BLaER1 (cell line): ENCODE measurements at regions not wholly inside any gene's neighbourhood (a gene's known extent, or its start where the extent isn't known, plus 50 kb on each side); places are given as distances from the start of the nearest gene placed in this dataset.

Experiments
- H3K27ac ChIP-seq: shearing (Covaris generic); formaldehyde crosslinking; 2 replicates; pipeline ENCODE4 v1.8.1; 2022
- H3K27me3 ChIP-seq: shearing (Covaris generic); formaldehyde crosslinking; 2 replicates; pipeline ENCODE4 v1.8.1; 2022
- H3K36me3 ChIP-seq: shearing (Covaris generic); formaldehyde crosslinking; 2 replicates; pipeline ENCODE4 v1.8.1; 2022
- H3K4me1 ChIP-seq: shearing (Covaris generic); formaldehyde crosslinking; 2 replicates; pipeline ENCODE4 v1.8.1; 2022
- H3K4me2 ChIP-seq: shearing (Covaris generic); formaldehyde crosslinking; 2 replicates; pipeline ENCODE4 v1.8.1; 2022
- H3K4me3 ChIP-seq: shearing (Covaris generic); formaldehyde crosslinking; 2 replicates; pipeline ENCODE4 v1.8.1; 2022
- H3K9ac ChIP-seq: shearing (Covaris generic); formaldehyde crosslinking; 2 replicates; pipeline ENCODE4 v1.8.1; 2022
- H3K9me3 ChIP-seq: shearing (Covaris generic); formaldehyde crosslinking; 2 replicates; pipeline ENCODE4 v1.8.1; 2022
- H4K20me1 ChIP-seq: shearing (Covaris generic); formaldehyde crosslinking; 2 replicates; pipeline ENCODE4 v1.8.1; 2022
- Cebpa-rat ChIP-seq: shearing (Covaris generic); IDR thresholded peaks from 2 replicates; pipeline ENCODE4 v1.8.1; 2022

GRCh38 chr2:118519511-118519910 is 327.9 kb downstream of the EN1 start:
- no peak for TF ChIP-seq Cebpa-rat
- no peak overlapping the region for H3K4me3 ChIP-seq
- H3K4me2 ChIP-seq: no peak overlapping the region
- no peak overlapping the region for H3K9ac ChIP-seq
- H4K20me1 ChIP-seq: no peaks in the 10 kb centered on the region
- no peak overlapping the region for H3K27ac ChIP-seq
- H3K4me1 ChIP-seq: no peaks in the 10 kb centered on the region
- peaks cover 38% of the 10 kb centered on the region for H3K9me3 ChIP-seq
- no peaks in the 10 kb centered on the region for H3K27me3 ChIP-seq
- H3K36me3 ChIP-seq: no peaks in the 10 kb centered on the region

DNA sequence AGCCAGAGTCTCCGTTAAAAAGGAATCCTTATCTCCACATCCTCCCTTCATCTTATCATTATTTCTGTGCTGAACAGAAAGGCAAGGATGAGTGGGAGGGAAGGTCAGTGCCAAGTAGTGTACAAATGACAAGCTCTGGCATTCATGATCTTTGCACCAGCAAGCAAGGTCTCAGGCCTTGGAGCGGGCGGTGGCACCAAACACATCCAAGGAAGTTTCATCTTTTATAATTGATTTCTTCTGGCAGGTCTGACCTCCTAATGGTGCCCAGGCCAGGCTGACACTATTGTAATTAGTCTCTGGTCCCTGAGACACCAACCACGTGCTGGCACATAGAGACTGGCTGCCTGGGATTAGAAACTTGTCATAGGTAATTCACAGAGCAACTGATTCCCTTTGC is 336.6 kb downstream of the EN1 start:
- Histone ChIP-seq H3K36me3 (no peaks in the 10 kb centered on the region), H3K9ac (no peak overlapping the region), H3K4me3 (no peak overlapping the region), H3K9me3 (0 out of 2 replicates have a peak, but pooled peaks cover 3% of the 10 kb centered on the region), H3K27ac (no peak overlapping the region), H3K4me1 (no peaks in the 10 kb centered on the region), H4K20me1 (no peaks in the 10 kb centered on the region), H3K4me2 (no peak overlapping the region), H3K27me3 (no peaks in the 10 kb centered on the region)
- no peak for TF ChIP-seq Cebpa-rat

DNA sequence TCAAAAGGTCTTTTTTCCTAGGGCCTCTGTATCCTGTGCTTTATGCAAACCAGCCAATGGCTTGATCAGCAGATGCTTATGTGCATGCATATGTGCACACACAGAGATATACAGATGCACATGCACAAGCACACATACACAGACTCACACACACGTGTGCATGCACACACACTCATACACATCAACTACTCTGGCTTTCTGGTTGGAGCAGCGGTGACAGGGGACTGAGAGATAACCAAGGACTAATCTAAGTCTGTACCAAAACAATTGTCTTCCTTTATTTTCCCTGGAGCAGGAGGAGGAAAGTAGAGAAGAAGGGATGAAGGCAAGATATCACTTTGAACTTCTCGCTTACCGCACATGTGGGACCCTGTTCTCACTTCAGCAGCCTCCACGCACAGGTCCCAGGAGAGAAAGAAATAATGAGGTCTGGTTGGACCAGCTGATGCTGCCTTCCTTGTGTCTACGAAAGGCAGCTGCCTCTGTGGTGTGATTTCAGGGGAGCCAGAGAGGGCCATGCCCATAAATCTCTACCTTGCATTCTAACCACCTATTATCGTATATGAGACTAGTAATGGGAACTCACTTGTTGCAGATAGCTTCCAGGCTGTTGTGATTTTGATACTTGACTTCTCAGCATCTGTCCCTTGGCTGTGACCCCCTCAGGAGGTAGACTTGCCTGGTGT is 338.0 kb downstream of the EN1 start:
- Histone ChIP-seq H3K9me3 (0 out of 2 replicates have a peak, but pooled peaks cover 3% of the 10 kb centered on the region), H3K27me3 (no peaks in the 10 kb centered on the region)

GRCh38 chr2:118508282-118508681 is 339.2 kb downstream of the EN1 start:
- Histone ChIP-seq H3K4me3 (no peak overlapping the region), H3K9me3 (0 out of 2 replicates have a peak, but pooled peaks cover 3% of the 10 kb centered on the region), H3K27me3 (no peaks in the 10 kb centered on the region), H3K9ac (no peak overlapping the region), H3K4me2 (no peak overlapping the region), H4K20me1 (no peaks in the 10 kb centered on the region), H3K4me1 (no peaks in the 10 kb centered on the region), H3K27ac (no peak overlapping the region), H3K36me3 (no peaks in the 10 kb centered on the region)
- TF ChIP-seq Cebpa-rat: no peak

More for the DNA sequence above, 338.0 kb downstream of the EN1 start:
- no peak for TF ChIP-seq Cebpa-rat
- Histone ChIP-seq H3K4me2 (no peak overlapping the region), H3K9ac (no peak overlapping the region), H4K20me1 (no peaks in the 10 kb centered on the region), H3K27ac (no peak overlapping the region), H3K4me1 (no peaks in the 10 kb centered on the region), H3K4me3 (no peak overlapping the region), H3K36me3 (no peaks in the 10 kb centered on the region)

- Histone ChIP-seq H3K27ac (no peak overlapping the region), H3K4me1 (no peaks in the 10 kb centered on the region), H3K9me3 (no peaks in the 10 kb centered on the region), H4K20me1 (no peaks in the 10 kb centered on the region), H3K36me3 (no peaks in the 10 kb centered on the region), H3K4me3 (no peak overlapping the region), H3K4me2 (no peak overlapping the region), H3K27me3 (no peaks in the 10 kb centered on the region), H3K9ac (no peak overlapping the region)
- no peak for TF ChIP-seq Cebpa-rat
Observed at GRCh38 chr2:118505436-118505835, 342.0 kb downstream of the EN1 start.

GRCh38 chr2:118502106-118502505 is 345.3 kb downstream of the EN1 start:
- H3K27ac ChIP-seq: no peak overlapping the region
- no peak overlapping the region for H3K4me3 ChIP-seq
- no peak for TF ChIP-seq Cebpa-rat
- H3K36me3 ChIP-seq: no peaks in the 10 kb centered on the region
- H3K9me3 ChIP-seq: no peaks in the 10 kb centered on the region
- no peaks in the 10 kb centered on the region for H4K20me1 ChIP-seq
- no peak overlapping the region for H3K9ac ChIP-seq
- no peaks in the 10 kb centered on the region for H3K27me3 ChIP-seq
- H3K4me1 ChIP-seq: no peaks in the 10 kb centered on the region
- no peak overlapping the region for H3K4me2 ChIP-seq

DNA sequence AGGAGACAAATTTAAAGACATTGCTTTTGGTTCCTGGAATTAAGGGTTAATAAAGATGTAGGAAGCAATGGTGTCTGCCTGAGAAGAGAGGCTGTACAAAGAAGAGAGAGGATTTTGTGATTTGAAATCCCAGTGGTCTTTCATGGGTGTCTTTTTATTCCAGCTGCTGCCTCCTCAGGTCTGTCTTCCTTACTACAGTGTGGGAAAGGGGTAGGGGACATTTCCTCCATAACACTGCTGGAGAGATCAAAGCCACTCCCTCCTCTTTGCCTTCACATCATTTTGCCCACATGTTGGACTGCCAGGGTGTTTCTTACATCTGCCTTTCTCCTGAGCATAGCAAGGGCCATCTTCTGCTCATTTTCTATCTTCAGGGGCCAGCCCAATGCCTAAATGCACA is 348.5 kb downstream of the EN1 start:
- no peaks in the 10 kb centered on the region for H4K20me1 ChIP-seq
- TF ChIP-seq Cebpa-rat: no peak
- H3K9me3 ChIP-seq: no peaks in the 10 kb centered on the region
- H3K27me3 ChIP-seq: no peaks in the 10 kb centered on the region
- H3K9ac ChIP-seq: no peak overlapping the region
- H3K27ac ChIP-seq: no peak overlapping the region
- H3K36me3 ChIP-seq: no peaks in the 10 kb centered on the region
- no peak overlapping the region for H3K4me3 ChIP-seq
- H3K4me1 ChIP-seq: no peaks in the 10 kb centered on the region
- H3K4me2 ChIP-seq: no peak overlapping the region

DNA sequence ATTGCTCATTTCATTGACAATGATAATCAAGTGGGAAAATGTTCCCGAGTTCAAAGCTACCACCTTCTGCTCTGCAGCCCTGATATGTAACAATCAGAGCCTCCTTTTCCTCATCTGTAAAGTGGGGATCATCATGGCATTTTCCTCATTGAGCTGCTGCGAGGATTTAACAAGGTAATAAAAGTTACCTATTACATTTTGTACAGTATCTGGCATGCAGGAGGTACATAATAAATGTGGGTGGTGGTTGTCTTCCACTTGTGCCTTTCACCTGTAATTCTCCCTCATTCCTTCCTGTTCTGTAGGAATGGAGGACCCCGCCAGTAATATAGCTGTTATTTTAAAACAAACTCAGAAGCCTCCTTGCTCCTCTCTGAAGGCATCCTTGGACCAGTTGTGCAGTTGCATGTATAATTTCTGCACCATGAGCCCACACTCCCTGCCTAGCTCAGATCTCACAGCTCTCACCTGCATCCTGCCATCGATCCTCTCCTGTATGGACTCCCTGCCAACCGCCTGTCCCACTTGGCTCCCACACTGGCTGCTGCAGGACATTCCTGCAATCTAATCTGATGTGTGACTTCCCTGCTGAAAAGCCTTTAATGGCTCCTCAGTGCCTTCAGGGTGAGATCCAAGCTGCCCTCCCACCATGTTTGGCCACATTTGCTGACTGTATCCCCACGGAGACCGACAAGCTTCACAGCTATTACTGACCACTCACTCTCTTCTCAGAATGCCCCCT is 350.4 kb downstream of the EN1 start:
- TF ChIP-seq Cebpa-rat: no peak
- Histone ChIP-seq H3K9ac (no peak overlapping the region), H4K20me1 (no peaks in the 10 kb centered on the region), H3K36me3 (no peaks in the 10 kb centered on the region), H3K27ac (no peak overlapping the region), H3K27me3 (no peaks in the 10 kb centered on the region), H3K4me3 (no peak overlapping the region), H3K9me3 (no peaks in the 10 kb centered on the region), H3K4me2 (no peak overlapping the region), H3K4me1 (no peaks in the 10 kb centered on the region)

GRCh38 chr2:118496467-118496866 is 351.0 kb downstream of the EN1 start:
- no peaks in the 10 kb centered on the region for H3K9me3 ChIP-seq
- H3K27me3 ChIP-seq: no peaks in the 10 kb centered on the region
- H3K36me3 ChIP-seq: no peaks in the 10 kb centered on the region
- no peaks in the 10 kb centered on the region for H4K20me1 ChIP-seq
- no peaks in the 10 kb centered on the region for H3K4me1 ChIP-seq
- H3K9ac ChIP-seq: no peak overlapping the region
- no peak overlapping the region for H3K27ac ChIP-seq
- H3K4me3 ChIP-seq: no peak overlapping the region
- no peak overlapping the region for H3K4me2 ChIP-seq
- no peak for TF ChIP-seq Cebpa-rat

DNA sequence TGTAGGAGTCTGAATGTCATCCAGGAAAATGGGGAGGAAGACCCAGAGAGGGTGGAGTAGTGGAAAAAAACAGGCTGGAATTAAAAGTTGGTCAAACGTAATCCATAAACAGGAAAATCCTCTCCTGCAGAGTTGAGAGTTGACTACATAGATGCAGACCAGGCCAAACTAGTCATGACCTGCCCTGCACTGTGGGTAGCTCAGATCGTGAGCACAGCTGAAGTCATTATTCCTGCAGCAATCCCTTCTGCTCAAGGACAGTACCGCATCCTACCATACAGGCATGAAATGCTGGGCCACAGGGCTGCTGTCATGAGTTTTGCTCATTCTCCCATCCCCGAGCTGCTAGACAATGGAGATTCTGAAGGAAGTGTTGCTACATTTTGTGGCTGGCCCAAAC is 352.2 kb downstream of the EN1 start:
- no peak overlapping the region for H3K4me3 ChIP-seq
- H3K27ac ChIP-seq: no peak overlapping the region
- TF ChIP-seq Cebpa-rat: no peak
- no peaks in the 10 kb centered on the region for H3K9me3 ChIP-seq
- H3K4me2 ChIP-seq: no peak overlapping the region
- H3K4me1 ChIP-seq: no peaks in the 10 kb centered on the region
- no peak overlapping the region for H3K9ac ChIP-seq
- H4K20me1 ChIP-seq: no peaks in the 10 kb centered on the region
- H3K27me3 ChIP-seq: no peaks in the 10 kb centered on the region
- H3K36me3 ChIP-seq: no peaks in the 10 kb centered on the region
